NCI-H146 (cell line): ENCODE measurements at regions not wholly inside any gene's neighbourhood (a gene's known extent, or its start where the extent isn't known, plus 50 kb on each side); places are given as distances from the start of the nearest gene placed in this dataset.
"Not testable (repeated sequence)": the region's sequence is repeated elsewhere in the genome, so short reads cannot be mapped to it uniquely, and the experiment has no call there.

Source experiments
- DNase-seq: peaks from one replicate; lab custom pipeline; 2025; lab: John Stamatoyannopoulos, UW

DNA sequence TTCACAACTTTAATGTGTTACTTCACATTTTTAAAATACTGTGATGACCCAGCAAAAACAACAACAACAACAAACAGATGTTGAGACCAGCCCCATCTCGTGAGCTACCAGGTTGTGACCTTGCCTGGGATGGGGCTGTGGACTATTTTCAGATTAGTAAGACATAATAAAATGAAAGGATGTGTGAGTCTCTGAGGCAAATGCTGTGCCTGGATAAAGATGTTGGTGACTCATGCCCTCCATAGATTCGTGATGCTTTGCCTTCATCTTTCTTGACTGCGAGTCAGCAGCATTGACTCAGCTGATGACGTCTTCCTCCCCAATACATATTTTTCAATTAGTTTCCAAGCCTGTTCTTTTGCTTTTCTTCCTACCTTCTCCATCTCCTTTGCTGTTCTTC lies 453.0 kb upstream of the CFAP20DC start:
- no peak for DNase-seq

DNA sequence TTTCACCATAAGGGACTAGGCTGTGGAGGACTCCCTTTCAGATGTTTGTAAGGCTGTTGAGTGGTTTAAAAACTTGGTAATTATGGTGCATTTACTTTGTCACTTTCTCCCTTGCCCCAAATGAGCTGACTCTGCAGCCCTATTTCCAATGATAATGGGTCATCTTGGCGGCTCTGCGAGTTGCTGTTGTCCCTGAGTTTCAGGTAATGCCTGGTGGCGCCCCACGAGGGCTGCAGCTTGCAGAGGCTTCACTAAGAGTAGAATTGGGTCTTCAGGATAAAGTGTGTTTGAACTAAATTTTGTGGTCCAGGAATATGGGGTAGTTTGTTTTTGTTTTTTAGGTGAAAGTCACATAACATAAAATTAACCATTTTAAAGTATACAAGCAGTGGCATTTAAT lies 450.1 kb upstream of the CFAP20DC start:
- no peak for DNase-seq

DNA sequence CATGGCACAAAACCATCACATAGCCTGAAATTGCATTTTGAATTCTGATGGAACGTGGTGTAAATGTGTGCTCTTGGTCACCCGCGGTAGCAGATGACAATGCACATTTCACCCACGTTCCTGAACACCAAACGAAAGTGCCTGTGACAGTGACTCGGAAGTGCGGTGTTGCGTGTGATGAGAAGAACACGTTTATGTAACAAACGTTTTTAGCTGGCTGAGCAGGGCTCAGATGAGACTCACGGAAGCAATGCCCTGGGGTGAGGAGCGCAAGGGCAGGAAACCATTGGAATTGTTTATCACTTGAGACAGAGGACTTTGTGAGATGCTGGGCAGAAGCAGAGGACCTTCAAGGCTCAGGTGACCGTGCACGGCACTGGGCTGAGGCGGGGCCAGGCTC lies 449.2 kb upstream of the CFAP20DC start:
- DNase-seq, result no peak

DNA sequence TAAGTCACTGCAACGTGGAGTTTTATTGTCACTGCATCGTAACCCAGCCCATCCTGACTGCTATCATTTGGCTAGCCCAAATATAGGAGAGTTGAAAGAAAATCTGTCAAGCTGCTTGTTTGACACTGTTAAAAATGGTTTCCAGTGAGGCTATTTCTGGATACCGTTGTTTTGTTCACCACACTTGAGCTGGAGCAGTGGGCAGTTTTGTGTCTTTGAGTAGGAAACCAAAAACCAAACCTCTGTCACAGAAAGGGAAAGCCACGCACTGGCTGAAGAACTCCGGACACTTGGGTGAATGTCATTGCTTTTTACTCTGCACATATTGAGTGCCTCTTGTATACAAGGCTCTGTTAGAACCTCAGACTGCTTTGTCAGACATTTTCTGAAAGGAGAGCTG lies 446.4 kb upstream of the CFAP20DC start:
- DNase-seq, result no peak

DNA sequence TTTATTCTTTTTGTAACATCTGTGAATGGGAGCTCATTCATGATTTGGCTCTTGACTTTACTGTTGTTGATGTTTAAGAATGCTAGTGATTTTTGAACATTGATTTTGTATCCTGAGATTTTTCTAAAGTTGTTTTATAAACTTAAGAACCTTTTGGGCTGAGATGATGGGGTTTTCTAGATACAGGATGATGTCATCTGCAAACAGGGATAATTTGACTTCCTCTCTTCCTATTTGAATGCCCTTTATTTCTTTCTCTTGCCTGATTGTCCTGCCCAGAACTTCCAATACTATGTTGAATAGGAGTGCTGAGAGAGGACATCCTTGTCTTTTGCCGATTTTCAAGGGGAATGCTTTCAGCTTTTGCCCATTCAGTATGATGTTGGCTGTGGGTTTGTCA lies 445.1 kb upstream of the CFAP20DC start:
- not testable (repeated sequence) for DNase-seq

DNA sequence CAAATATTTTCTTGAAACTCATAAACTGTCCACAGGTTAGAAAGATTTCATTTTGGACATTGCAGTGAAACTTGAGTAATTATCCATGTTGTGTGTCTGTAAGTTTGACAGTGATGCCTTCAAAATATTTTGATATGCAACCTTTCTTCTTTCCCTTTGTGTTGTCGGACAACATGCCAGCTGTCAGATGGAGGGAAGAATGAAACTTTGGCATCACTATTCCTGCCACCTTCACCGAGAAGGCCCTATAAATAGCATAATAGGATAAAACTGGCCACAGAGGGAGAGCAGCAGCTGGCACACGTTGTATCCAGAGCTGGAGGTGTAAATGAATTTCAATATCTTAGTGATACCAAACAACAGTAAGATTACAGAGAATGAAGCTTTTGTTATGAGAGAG lies 436.7 kb upstream of the CFAP20DC start:
- peak; percentile 41 for DNase-seq

DNA sequence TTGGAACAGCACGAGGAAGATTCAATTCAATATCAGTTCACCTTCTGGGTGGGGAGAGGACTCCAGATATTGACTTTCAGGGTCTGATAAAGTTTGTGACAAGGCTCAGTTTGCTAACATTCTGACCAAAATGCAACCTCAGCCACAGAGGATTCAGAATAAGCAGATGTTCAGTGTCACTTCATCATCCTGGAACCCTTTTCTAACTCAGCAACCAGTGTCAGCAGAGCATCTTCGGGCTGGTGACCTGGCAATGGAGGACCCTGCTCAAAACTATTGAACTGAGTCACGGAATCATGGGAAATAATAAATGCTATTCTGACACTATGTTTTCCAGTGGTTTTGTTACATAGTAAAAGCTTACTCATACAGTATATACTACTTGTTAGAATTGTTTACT lies 433.4 kb upstream of the CFAP20DC start:
- DNase-seq, result no peak

DNA sequence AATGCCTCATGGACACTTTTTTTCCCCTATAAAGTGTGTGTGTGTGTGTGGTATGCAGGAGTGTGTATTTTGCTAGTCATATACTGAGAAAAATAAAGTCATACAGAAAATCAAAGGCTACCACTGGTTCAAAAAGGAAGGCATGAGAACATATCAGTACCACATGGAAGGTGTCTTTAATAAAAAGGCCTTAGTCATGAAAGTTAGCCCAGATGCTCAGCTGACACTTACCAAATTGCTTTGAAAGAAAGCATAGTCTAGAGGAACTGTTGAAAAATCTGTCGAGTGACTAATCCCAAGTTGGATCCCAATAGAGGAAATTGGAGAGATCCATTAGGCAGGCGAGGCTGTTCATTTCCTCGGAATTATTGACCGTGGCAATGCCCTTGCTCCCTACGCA lies 432.9 kb upstream of the CFAP20DC start:
- DNase-seq, result no peak

DNA sequence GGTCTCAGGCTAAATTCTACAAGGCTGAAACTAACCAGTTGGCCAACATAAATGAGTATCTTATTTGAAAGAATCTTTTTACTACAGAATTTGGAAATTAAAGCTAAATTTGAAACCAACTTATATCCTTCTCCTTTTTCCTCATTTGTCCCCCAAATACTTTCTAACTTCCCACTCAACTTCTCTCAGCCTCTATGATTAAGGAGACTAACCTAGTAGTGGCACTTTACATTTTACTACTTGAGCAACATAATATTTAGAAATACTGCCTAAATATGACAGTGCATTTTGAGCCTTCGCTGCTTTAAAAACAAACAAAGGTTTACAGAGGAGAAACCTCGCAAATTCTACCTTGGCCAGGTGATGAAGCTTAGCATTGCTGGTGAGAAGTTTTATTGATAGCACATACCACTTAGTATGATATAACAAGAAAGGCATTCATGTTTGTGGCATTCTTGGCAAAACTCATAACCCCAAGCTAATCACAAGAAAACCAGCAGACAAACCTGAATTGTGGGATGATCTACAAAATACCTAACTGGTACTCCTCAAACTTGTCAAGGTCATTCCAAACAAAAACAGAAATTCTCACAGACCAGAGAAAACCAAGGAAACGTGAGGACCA lies 432.1 kb upstream of the CFAP20DC start:
- no peak for DNase-seq

DNA sequence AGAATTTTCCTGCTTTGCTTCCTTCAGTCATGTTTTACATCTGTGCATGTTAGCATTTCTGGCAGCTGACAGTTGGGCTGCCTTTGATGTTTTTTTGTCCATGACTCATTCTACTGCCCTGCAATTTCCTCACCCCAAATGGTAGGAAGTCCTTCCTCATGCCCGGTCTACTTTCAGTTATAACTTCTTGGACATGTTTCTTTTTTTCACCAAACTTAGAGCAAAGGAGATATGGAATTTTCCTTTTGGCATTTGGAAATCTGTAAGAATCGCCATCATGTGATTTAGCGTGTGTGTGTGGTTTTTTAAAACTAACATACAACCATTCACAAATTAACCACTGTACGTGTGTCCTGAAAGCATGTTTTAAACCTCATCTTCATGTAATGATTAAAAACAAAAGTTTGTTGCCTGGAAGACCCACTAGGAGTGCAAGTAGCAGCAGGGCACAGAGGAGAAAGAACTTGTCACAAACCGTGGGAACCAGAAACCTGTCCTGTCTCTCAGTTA lies 430.7 kb upstream of the CFAP20DC start:
- no peak for DNase-seq

DNA sequence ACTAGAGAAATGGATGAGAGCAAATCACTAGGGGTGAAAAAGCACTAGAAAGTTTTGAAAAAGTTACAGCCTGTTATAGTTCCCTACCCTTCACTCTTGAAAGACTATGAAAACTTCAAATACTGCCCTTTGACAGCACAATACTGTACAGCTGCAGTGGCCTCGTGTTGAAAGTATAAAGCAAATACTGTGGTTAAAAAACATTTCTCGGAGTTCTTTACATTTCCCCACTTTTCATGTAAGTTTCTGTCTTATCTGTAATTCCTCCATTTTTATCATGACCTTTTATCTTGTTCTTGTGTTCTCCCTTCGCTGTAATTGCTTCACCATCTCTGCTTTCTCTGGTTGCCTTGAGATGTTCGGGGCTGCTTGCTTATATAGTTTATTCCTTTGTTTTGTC lies 423.8 kb upstream of the CFAP20DC start:
- no peak for DNase-seq

DNA sequence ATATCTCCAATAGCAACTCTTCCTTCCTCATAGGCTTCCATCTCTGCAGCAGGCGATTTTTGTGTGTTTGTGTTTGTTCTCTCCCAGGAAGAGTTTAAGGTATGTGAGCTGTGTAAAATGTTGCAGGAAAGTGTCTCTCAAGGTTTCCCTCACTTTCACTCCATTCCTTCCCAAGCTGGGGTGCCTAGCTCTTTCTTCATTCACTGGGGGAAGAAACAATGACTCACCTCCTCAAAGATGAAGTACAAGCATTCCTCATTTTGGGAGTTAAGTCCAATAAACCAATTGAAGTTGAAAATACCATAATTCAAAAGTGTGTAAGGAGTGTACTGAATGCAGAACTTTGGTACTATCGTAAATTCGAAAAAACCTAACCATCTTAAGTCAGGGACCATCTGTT lies 422.7 kb upstream of the CFAP20DC start:
- DNase-seq, result no peak

DNA sequence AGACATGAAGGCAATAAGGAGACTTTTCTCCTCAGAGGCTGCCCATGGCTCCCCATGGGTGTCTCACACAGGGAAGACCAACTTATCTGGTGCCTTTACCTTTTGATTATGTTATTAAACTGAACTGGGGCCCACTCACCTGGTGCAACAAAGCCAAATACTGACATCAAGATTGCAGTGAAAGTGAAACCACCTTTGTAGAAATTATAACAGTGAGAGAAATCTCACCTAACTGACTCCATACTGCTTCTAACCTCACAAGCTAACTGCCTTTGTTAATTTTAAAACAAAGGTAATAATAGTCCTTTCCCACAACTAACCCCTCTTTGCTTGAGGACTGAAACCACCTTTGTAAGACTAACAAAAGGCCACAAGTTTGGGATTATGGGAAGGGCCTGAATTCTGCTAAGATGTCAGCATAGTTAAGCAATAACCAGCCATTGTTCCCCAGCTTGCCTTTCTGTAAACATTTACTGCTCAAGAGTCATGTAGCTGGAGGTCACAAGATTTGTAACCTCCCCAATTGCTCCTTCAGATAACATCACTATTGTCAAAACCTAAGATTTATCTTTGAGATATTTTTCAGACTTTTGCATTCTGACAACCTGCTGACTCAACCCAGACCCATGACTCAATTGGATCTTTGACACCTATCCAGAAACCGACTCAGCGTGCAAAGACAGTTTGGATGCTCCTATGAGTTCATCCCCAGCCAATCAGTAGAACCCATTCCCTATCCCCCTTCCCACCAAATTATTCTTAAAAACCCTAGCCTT lies 420.3 kb upstream of the CFAP20DC start:
- no peak for DNase-seq

DNA sequence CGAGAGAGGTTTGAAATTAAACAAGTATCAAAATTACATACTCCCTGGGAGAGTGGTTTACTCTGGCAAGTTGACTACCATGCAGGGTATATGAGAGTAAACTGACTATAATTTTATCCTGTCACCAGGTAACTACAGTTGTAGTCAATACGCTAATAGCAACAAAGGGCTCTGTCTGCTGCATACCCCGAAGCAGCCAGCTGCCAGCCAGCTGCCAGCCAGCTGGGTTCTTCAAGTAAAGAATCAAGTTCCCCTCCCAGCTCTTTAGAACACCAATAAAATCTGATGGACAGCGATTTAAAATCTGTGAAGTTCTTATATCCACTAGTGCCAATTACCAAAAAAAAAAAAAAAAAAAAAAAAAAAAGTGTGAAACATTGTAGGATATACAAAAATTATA lies 417.7 kb upstream of the CFAP20DC start:
- DNase-seq, result peak; percentile 28

DNA sequence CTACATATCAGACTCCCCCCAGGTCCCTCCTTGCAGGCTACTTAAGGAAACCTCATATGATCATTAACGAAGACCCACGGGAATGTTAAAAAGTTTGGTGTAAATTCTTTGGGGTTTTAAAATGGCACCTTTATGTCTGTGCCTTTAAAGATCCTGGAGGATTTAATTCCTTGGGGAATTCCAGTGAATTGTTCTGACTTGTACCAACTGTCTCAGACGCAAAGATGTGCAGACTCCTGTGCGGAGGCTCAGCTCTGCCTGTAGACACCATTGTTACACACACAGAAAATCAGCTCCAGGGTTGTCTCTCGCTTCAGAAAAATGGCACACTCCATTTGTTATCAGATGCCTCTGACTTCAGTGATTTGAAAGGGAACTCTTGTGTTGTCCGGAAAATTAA lies 414.4 kb upstream of the CFAP20DC start:
- DNase-seq, result no peak

DNA sequence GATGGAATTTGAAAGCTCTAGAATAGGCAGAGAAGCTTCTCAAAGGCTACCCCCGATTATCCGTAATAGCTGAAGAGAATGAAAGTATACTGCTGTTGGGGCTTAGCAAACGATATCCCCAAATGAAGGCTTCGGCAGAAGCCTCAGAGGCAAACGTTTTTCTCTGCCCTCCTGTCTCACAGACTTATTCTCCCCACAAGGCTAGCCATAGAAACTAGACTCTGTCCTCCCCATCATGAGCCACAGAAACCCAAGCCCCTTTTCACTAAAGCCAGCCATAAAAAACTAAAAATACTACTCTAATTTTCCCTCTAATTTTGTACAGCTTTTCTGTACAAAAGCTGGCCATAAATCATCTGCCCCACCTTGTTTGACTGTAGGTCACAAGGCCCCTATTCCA lies 413.4 kb upstream of the CFAP20DC start:
- no peak for DNase-seq

DNA sequence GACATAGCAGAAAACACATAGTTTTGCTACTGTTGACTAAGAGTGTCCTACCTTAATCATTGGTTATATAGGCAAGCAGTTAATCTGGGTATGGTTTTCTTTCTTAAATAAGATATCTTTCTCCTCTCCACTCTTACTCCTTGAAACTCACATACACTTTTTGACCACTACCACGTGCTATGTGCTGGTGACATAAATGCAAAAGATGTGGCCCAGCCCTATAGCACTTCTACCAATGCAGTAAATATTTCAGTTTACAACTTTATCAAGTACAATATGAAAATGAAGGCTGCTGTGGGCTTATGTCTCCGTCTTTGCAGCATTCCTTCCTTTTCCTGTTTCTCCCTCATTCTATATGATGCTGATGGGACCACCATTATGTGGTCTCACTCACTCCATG lies 410.2 kb upstream of the CFAP20DC start:
- no peak for DNase-seq

DNA sequence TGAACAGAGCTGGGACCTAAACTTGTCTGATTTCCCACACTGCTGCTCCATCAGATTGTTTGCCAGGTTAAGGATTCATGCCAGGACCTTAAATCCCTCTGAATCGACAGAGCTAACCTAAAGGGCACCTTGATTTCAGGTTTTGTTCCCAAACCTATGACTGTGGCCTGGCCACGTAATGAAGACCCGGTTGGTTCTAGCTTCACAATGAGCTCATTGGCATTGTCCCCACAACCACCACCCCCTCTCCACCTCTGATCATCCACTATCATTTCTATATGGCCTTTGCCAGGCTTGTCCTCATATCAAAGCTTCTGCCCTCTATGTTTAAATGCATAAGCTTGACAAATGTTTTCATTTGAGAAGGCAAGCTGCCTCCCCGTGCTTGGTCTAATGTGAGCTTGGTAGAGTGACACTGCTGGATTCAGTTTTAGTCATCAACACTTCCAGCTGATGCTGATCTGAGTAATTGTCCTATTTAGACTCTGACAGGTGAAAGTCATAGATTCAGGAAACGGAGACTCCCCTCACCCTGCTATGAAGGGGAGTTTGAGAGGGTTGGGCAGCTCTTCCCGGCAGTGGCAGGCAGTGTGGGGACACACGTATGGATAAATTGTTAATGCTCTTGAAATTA lies 407.1 kb upstream of the CFAP20DC start:
- peak; percentile 5 for DNase-seq

DNA sequence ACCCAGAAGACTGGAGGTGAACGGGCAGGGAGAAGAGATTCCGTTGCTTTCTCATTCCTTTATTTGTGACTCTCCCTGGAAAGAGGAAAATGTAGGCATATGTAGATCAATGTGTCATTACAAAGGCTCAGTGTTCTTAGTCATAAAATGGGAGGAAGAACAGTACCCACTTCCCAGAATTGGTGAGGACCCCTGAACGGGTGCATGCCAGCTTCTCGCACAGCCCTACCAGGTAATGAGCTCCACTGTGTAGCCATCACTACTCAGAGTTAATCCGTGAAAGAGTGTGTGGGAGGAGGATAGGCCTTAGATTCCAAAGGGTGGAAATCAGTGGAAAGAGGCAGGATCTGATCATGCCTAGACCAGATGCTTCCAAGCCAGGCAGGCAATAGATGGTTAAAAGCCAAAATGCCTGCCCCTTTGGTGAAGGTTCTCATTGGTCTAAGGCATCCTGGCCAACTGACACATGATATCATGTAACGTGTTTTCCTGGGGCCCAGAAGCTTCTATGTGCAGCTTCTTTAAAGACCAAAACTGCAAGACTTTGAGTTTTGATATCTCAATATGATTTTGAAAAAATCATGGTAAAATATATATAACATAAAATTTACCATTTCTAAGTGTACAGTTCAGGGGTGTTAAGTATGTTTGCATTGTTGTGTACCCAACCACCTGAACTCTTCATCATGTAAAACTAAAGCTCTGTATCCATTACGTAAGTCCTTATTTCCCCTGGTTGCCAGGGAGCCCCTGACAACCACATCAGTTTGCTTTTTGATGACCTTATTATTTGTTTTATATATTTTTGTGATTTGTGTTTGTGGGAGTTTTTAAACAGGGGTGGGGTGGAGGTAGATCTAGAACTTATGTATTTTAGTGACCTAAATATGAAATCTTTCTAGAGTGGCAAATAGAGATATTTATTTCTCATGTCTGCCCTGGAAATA lies 402.2 kb upstream of the CFAP20DC start:
- DNase-seq, result no peak

DNA sequence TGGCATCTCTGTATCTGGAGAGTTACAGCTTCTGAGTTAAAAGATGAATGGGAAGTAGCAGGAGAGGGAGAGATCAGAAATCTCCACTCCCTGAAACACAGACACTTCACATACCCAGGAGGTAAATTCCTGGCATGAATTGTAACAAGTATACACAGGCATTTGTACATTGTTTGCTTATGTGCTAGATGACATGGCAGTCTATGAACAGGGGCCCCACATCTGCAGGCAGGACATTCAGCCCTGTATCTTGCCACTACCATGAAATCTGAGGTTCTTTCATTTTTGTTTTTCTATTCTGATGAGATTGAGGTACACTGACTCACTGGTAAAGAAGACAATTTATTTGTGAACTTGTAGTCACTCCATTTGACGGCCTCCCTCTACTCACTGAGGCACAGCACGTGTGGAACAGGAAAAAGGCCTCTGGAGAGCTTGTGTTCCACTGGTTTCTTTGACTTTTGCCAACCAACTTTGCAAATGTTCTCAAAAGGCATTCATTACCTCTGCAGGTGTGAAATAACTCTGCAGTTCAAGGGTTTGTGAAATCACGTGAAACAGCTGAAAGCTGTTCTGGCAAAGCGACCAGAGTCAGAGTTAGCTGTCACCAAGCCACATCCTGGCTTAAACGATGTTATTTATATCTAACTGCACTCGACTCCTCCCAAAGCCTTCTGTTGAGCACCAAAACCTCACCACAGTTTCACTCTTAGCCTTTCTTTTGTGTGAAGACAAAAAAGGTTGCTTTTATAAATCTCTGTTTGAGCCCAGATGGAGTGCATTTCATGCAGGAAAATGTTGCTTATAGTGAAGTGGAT lies 401.3 kb upstream of the CFAP20DC start:
- DNase-seq, result no peak

DNA sequence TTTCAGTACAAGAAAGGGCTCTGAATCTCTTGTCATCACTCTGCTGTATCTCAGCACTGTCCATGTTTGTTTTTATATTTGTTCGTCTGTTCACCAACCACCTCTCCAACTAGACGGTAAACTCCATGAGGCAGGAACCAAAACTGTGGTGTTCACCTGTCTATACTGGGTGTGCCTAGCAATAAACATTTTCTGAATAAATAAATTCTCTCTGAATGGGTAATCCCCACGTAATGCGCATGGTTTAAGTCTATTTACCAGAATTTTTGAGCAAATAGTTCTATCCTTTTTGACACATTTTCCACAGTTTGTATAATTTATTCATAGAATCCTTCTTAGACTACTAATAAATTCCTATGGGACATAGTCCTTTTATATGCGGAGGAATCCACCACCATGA lies 400.6 kb upstream of the CFAP20DC start:
- no peak for DNase-seq
